GM12865 (cell line): ENCODE measurements at regions not wholly inside any gene's neighbourhood (a gene's known extent, or its start where the extent isn't known, plus 50 kb on each side); places are given as distances from the start of the nearest gene placed in this dataset.

ENCODE experiments used
- DNase-seq: peaks from one replicate; pipeline ENCODE4 v3.0.0; 2010; ENCODE audit warnings: low read depth
- H3K4me3 ChIP-seq: 2 replicates; pipeline ENCODE4 v1.5.1; 2011; ENCODE audit warnings: mild to moderate bottlenecking, low read depth, low read length, control low read depth
- CTCF ChIP-seq: IDR thresholded peaks from 2 replicates; pipeline ENCODE4 v1.5.1; 2011; ENCODE audit warnings: low read length, control low read depth, low read depth, inconsistent platforms; ENCODE audit not compliant: insufficient read depth; ENCODE audit errors: missing control alignments

GRCh38 chr10:50997461-50997860 lies 76.8 kb upstream of the PRKG1 start:
- no peak for DNase-seq
- TF ChIP-seq CTCF, result no peak
- no peak overlapping the region for H3K4me3 ChIP-seq

GRCh38 chr10:50999163-50999562 lies 75.1 kb upstream of the PRKG1 start:
- DNase-seq, result no peak
- H3K4me3 ChIP-seq, result no peak overlapping the region
- TF ChIP-seq CTCF, result no peak

- H3K4me3 ChIP-seq, result no peak overlapping the region
- DNase-seq, result no peak
- no peak for TF ChIP-seq CTCF
These were observed 74.1 kb upstream of the PRKG1 start for GRCh38 chr10:51000164-51000563.

- TF ChIP-seq CTCF, result no peak
- H3K4me3 ChIP-seq, result no peak overlapping the region
- DNase-seq, result no peak
These were observed 73.3 kb upstream of the PRKG1 start for GRCh38 chr10:51000976-51001375.

GRCh38 chr10:51001587-51001986 lies 72.7 kb upstream of the PRKG1 start:
- no peak for DNase-seq
- TF ChIP-seq CTCF, result peak; percentile 37
- no peak overlapping the region for H3K4me3 ChIP-seq

GRCh38 chr10:51002469-51002868 lies 71.8 kb upstream of the PRKG1 start:
- no peak overlapping the region for H3K4me3 ChIP-seq
- DNase-seq, result no peak
- TF ChIP-seq CTCF, result no peak

- TF ChIP-seq CTCF, result no peak
- DNase-seq, result no peak
- no peak overlapping the region for H3K4me3 ChIP-seq
These were observed 69.5 kb upstream of the PRKG1 start for GRCh38 chr10:51004776-51005175.
